SKM-1 (cell line): ENCODE measurements at regions not wholly inside any gene's neighbourhood (a gene's known extent, or its start where the extent isn't known, plus 50 kb on each side); places are given as distances from the start of the nearest gene placed in this dataset.
"Not testable (repeated sequence)": the region's sequence is repeated elsewhere in the genome, so short reads cannot be mapped to it uniquely, and the experiment has no call there.

Source experiments
- DNase-seq: peaks from one replicate; lab custom pipeline; 2025; ENCODE audit not compliant: unreplicated experiment; lab: John Stamatoyannopoulos, UW

DNA sequence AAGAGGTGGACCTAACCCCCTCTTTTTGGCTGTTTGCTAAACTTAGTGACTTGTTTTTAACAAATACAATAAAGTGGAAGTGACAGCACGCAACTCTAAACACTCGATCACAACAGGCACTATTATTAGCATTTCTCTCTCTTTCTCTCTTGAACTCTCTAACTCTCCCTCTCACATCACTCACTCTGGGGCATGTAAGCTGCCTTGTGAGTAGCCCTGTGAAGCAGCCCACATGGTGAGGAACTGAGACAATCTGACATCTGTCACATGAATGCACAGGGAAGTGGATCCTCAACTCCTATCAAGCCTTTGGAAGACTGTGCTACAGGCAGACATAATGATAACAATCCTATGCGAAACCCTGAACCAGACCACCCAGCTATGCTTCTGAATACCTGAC is 609.0 kb upstream of the CNTN5 start:
- no peak for DNase-seq

DNA sequence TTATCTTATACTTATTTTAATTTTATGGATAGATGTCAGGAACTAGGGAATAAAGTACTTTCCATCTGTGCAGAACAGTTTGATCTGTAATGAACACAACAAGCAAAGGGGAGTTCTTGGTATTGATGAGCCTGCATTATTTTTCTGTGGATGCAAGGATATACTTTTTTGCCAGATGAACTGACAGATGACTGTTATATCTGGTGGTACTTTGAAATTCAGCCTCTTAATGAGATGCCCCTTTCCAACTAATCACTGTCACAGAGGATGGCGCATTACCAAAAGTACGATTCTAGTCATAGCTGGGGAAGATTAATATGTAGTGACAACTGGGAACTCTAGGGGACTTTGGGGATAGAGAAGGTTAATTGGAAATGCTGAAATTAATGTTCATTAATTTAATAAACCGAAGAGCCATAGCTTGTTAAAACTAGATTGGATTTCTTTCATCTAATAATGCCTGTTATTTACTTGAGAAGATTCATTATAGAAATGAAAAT is 603.4 kb upstream of the CNTN5 start:
- DNase-seq: no peak

DNA sequence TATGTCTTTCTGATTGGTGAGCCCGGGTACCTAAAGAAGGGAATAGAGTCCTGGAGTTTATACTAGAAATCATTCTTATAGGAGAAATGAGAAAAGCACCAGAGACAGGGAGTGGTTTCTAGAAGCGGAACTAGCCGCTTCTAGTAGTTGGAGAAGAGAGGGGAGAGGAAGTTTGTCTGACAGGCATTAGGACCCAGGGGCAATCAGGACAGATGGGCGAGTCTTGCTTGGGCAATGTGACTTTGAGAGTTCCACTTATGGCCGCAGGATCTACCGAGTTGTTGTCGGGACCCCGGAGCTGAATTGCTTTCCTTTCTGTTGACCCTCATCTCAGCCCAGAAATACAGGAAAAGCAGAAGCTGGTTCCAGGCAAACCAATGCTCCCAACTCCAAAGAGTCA is 596.8 kb upstream of the CNTN5 start:
- DNase-seq: no peak

DNA sequence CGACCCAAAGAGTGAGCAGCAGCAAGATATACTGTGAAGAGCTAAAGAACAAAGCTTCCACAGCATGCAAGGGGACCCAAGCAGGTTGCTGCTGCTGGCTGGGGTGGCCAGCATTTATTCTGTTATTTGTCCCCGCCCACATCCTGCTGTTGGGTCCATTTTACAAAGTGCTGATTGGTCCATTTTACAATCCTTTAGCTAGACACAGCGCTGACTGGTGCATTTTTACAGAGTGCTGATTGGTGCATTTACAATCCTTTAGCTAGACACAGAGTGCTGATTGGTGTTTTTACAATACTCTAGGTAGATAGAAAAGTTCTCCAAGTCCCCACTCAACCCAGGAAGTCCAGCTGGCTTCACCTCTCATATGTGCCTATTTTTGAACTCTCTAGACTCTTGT is 596.0 kb upstream of the CNTN5 start:
- DNase-seq: not testable (repeated sequence)

DNA sequence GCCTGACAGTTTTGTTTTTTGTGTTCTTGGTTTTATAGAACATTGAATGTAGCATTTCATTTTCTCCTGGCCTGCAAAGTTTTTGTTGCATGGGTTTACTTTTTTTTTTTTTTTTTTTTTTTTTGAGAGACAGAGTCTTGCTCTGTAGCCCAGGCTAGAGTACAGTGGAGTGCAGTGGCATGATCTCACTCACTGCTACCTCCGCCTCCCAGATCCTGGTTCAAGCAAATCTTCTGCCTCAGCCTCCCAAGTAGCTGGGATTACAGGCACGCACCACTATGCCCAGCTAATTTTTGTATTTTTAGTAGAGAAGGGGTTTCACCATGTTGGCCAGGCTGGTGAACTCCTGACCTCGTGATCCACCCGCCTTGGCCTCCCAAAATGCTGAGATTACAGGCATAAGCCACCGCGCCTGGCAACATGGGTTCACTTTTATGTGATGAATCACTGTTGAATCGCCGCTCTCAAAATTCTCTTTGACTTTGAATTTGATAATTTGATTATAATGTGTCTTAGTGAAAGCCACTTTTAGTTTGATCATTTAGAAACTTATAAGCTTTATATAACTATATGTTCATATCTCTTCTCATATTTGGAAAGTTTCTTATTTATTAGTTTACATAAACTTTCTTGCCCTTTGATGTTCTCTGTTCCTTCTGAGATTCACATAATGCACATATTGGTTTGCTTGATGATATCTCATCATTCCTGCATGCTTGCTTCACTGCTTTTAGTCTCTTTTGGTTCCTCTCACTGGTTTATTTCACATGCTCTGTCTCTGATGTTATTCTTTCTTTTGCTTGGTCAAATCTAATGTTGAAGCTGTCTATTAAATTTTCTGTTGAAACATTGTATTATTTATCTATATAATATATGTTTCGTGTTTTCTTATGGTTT is 589.0 kb upstream of the CNTN5 start:
- DNase-seq: no peak

DNA sequence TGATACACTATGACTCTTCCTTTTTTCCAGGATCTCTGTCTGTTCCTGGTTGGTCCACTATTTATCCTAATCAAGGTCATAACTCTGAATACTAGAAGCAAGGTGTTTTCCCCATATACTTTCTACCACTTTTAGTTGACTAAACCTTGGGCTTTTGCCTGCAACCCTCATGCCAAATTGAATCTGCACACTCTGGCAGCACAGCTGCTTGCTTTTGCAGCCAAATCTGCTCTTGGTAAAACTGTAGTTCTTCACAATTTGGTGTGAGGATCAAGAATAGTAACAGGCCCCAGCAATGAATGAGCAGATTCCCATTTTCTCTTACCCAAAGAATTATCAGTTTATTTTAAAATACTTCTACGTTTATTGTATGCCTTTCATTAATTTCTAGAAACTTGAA is 586.5 kb upstream of the CNTN5 start:
- no peak for DNase-seq

DNA sequence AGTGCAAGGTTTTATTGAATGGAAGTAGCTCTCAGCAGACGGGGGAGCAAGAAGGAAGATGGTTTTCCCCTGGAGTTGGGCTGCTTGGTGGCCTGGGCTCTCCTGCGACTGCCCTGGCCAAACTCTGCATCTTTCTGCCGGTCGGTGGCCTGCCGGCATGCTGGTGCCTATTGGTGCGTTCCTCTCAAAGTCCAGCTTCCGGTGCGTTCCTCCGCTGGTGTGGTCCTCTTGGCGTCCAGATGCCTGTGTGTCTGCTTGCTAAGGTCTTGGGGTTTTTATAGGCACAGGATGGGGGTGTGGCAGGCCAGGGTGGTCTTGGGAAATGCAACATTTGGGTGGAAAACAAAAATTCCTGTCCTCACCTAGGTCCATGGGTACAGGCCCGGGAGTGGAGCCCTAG is 567.4 kb upstream of the CNTN5 start:
- DNase-seq: no peak

DNA sequence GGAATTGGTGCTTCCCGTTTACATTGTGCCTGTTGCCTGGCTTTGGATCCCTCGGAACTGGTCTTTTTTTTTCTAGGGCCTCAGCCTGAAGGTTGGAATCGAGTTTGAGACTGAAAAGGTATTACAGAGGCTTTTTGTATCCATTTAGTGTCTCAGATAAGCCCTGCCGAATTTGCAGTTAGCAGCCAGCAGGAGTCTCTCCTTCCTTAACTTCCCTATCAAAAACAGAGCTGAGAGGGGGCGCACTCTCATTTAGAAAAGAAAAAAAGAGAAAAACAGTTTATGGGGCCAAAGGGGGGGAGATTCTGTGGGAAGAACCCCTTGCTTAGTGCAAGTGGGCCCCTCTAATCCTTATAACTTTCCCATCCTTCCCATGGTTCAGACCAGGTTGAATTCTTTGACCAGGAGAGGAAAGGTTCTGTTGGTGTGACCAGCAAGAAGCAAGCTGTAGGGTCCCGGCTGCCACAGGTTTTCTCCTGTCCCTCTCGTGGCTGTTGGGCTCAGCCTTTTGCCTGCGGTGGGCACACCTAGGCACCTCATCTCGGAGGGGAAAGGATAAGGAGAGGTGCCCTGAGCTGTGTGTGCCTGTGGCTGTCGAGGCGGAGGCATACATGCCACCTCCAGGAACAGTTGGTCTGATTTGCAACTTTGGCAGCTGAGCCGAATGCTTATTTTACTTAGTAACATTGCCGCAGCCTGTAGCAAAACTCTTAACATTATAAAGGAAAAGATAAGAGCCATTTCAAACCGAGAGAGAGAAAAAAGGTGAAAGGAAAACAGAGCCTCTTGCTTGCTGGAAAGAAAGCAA is 565.0 kb upstream of the CNTN5 start:
- peak; percentile 1 for DNase-seq

DNA sequence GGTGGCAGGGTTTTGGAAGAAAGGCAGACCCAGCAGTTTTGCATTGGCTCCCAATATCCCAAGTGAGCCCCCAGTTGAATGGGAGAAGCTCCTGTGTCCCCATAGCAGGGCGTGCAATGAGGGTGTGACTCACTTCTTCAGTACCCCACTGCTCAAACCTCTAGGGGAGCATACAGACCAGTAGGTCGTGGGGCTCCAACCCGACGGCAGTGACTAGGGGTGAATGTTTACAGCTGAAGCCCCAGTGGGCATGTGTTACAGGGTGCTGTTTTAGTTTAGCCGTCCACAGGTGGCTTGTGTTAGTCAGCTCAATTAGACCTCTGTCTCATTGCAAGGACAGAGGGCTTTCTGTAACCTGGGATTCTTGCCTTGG is 564.5 kb upstream of the CNTN5 start:
- no peak for DNase-seq

DNA sequence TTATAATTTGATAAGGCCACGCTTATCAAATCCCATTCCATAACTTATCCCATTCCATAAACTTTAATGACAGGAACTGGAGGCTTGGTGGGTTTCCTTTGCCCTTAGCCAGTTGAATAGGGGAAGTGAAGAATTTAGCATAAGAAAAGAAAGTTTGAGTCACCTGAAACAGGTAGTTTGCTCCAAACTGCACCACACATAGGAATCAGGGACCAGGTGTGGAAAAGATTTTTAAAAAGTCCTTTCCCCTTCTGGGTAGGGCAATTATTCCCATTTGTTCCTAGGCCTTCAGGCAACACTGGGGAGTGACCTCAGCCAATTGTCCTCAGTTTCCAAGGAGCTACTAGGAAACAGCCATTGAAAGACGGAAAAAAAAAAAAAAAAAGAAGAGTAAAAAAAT is 525.7 kb upstream of the CNTN5 start:
- no peak for DNase-seq

DNA sequence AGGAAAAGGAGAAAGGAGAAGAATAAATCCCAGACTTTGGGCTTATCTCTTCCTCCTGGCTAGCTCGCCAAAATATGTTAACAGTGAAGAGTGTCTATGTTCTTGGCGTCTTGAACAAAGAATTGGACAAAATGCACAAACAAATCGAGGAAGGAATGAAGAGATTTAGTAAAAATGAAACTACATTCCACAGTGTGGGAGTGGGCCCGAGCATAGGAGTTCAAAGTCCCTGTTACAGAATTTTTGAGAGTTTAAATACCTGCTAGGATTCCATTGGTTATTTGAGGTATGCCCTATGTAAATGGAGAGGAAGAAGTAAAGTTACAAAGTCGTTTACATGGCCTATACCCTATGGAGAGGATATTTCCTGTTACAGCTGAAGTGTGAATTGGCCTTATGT is 525.1 kb upstream of the CNTN5 start:
- no peak for DNase-seq

DNA sequence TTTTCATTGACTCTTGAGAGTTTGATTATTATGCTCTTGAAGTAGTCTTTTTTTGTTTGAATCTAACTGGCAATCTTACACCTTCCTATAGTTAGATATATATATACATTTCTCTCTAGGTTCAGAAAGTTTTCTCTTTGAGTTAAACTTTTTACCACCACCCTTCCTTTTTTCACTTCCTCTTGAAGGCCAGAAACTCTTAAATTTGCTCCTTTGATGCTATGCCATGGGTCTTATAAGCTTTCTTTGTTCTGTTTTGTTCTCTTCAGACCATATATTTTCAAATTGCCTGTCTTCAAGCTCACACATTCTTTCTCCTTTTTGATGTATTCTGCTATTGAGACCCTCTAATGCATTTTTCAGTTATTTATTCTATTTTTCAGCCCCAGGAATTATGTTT is 513.5 kb upstream of the CNTN5 start:
- DNase-seq: no peak

DNA sequence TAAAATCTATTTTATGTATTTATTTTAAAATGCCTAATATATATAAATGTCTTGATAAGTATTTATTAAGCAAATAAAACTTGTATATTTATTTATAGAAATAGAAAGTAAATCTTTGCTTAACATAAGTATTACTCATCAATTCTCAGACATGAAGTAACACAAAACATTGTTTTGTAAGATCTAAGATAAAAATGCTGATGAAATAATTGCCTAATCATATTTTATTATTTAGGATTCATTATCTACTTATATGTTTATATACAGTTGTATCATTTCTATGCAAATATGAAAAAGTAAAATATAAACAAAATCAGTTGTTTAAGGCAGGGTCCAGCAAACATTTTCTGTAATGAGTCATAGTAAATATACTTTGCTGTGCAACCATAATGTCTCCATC is 507.8 kb upstream of the CNTN5 start:
- DNase-seq: no peak

DNA sequence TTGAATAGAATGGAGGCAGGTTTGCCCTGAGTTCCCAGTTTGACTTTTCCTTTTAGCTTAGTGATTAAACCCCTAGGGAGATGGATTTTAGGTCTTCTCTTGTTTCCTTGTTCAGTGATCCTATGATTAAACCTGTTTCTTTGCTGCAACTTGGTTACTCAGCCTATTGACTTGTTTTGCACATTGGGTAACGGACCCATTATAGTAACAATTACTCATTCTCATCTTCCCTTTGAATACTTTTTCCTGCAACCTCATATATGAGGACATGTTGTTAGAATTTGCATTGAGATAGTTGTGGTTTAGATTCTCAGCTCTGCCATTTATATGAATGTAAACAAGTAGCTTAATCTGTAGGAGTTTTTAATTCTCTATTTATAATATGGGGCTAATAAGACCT is 489.2 kb upstream of the CNTN5 start:
- no peak for DNase-seq

DNA sequence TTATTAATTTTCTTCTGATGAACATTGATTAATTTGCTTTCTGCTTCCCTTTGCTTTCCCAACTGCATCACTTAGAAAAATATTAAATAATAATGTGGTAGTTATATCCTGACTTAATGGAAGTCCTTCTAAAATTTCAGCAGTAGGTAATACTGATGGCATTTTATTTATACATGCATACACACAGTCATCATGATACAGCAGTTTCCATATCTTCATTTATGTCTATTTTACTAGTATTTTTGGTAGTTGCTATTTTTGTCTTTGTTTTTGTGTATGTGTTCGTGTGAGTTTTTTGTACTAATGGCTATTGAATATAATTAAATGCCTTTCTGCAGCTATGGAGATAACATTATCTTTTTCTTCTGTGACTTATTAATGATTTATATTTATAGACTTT is 484.7 kb upstream of the CNTN5 start:
- DNase-seq: no peak

DNA sequence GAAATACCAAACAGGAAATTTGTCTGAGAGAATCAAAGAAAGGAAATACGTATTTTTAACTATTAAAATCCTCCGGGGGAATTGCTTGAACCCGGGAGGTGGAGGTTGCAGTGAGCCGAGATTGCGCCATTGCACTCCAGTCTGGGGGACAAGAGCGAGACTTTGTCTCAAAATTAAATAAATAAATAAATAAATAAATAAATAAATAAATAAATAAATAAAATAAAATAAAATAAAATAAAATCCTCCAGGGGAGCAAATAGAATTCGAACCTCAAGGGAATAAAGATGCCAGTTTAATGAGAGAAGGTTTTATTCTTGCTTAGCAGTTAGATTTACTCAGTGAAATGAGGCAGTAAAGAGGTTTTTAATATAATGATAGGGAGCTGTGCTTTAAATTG is 482.4 kb upstream of the CNTN5 start:
- not testable (repeated sequence) for DNase-seq

DNA sequence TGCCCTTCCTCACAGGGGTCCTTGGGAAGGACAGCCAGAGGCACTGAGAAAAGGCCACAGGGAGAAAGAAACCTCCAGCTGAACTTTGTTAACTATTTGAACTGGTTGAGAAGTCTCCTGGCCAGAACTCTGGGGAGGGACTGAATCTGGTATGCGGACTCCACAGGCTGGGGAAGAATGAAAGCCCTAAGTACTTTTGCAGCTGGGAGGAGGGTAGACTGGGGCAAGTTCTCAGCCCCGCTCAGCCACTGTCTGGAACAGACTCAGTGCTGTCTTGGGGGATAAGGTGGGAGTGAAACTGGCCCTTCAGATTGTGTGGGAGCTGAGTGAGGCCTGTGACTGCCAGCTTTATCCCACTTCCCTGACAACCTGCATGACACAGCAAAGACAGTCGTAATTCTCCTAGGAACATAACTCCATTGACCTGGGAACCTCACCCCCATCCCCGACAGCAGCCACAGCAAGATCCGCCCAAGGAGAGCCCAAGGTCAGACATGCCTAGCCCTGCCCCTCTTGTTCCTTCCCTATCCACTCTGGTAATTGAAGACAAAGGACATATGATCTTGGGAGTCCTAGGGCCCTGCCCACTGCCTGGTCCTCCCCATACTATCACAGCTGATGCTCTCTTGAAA is 475.1 kb upstream of the CNTN5 start:
- no peak for DNase-seq

DNA sequence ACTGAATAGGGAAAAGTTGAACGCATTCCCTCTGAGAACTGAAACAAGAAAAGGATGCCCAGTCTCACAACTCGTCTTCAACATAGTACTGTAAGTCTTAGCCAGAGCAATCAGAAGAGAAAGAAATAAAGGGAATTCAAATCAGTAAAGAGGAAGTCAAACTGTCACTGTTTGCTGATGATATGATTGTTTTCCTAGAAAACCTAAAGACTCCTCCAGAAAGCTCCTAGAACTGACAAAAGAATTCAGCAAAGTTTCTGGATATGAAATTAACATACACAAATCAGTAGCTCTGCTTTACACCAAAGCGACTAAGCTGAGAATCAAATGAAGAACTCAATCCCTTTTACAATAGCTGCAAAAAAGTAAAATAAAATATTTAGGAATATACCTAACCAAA is 471.2 kb upstream of the CNTN5 start:
- DNase-seq: no peak

DNA sequence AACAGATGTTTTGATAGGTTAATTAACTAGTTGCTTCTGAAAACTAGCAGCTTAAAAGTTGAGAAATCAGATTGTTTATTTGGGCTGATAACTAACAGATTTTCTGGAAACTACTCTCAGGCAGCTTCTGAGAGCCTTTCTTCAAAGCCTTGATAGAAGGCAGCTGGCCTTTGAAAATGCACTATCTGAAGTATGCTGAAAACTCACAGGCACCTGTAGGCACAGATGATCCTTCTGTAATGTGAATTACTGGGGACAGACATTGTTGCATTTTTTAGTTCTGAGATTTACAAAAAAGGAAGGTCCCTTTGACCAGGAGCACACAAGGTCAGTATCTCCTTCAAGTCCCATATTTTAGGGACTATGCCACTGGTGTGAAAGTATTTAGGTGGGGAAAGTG is 460.8 kb upstream of the CNTN5 start:
- no peak for DNase-seq

DNA sequence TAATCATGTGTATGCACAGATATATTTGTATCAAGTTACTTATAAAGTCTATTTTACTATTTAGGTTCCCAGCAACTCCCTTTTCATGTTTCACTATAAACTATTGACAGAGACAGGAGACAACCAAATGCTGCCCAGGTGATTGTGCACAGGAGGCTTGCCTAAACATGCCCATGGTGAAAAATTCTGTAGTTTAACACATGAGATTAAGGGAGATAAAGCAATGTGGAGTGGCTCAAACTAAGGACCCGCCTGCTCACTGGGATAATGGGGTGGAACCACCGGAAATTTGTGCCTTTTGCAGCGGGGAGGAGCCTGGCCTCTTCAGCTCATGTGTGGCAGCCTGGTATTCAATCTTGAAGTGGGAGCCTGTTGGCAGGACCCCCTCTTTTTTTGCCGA is 459.5 kb upstream of the CNTN5 start:
- DNase-seq: no peak

DNA sequence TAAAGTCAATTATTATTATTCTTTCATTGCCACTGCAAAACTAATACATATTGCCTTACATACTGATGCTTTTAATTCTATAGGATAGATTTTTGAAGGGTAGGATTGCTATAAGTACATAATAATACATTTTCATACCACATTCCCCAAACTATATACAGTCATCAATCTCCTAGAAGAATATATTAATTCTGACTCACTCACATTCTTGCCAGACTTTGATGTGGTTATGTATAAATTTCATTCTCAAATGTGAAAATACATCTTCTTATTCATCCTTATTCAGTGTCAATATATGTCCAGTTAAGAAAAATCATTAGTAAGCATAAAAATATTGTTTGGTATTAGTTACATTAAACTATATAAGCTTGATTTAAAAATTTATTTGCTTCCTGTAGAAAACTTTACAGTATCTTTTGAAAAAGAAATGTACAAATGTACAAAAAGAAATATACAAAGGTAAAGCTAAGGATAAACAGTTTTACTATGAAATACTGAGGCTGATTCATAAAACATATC is 458.8 kb upstream of the CNTN5 start:
- DNase-seq: no peak

DNA sequence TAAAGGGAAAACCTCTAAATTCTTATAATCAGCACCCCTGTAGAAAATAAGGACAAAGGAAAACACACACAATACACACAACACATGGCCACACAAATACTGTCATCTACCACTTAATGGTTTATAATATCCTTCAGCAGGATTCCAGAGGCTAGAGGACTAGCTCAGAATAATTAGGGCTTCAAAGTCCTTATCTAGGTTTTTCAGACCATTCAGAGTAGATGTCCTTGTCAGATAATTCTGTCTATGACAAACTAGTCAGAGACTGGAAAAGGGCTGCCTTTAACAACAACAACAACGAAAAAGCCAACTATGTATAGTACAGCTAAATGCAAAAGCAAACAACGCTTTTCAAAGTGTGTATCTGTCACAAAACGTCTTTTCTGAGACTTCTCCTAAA is 456.5 kb upstream of the CNTN5 start:
- no peak for DNase-seq
